ENCODE measurements at regions not wholly inside any gene's neighbourhood (a gene's known extent, or its start where the extent isn't known, plus 50 kb on each side); places are given as distances from the start of the nearest gene placed in this dataset.

- Histone ChIP-seq H3K9me3 (ENCODE audit: insufficient read depth, low read length, severe bottlenecking) (no peaks in the 10 kb centered on the region), H3K79me2 (ENCODE audit: insufficient read depth, low read length) (no peaks in the 10 kb centered on the region), H3K9ac (ENCODE audit: low read depth, low read length) (no peak overlapping the region), H3K36me3 (ENCODE audit: insufficient read depth, low read length) (no peaks in the 10 kb centered on the region), H3K4me3 (ENCODE audit: low read depth in 1 of 2, low read length in 2 of 2) (no peak overlapping the region), H3K4me1 (ENCODE audit: insufficient read depth, low read length) (no peaks in the 10 kb centered on the region), H2AFZ (ENCODE audit: low read depth, low read length) (no peak overlapping the region), H4K20me1 (ENCODE audit: insufficient read depth, low read length) (no peaks in the 10 kb centered on the region), H3K27ac (ENCODE audit: low read length) (no peak overlapping the region), H3K4me2 (ENCODE audit: insufficient read depth, low read length) (no peak overlapping the region), H3K27me3 (ENCODE audit: insufficient read depth, low read length, poor library complexity) (peaks cover 28% of the 10 kb centered on the region)
- ATAC-seq (ENCODE audit: insufficient read depth, low read depth), result no peak
- TF ChIP-seq CTCF (IDR thresholded peaks at IDR 0.05; ENCODE audit: borderline replicate concordance, extremely low read depth, low read length, poor library complexity, severe bottlenecking) (no peak), EZH2 (IDR thresholded peaks at IDR 0.05; ENCODE audit: borderline replicate concordance, low read depth, low read length, severe bottlenecking) (no peak)
- no peak for DNase-seq
These were observed 68.8 kb upstream of the USP47 start for GRCh38 chr11:11772865-11773515.

- no peak overlapping the region for H3K27ac ChIP-seq (ENCODE audit: low read length)
- H4K20me1 ChIP-seq (ENCODE audit: insufficient read depth, low read length), result no peaks in the 10 kb centered on the region
- H3K9me3 ChIP-seq (ENCODE audit: insufficient read depth, low read length, severe bottlenecking), result no peaks in the 10 kb centered on the region
- no peak overlapping the region for H2AFZ ChIP-seq (ENCODE audit: low read depth, low read length)
- no peaks in the 10 kb centered on the region for H3K36me3 ChIP-seq (ENCODE audit: insufficient read depth, low read length)
- H3K4me1 ChIP-seq (ENCODE audit: insufficient read depth, low read length), result no peaks in the 10 kb centered on the region
- no peaks in the 10 kb centered on the region for H3K79me2 ChIP-seq (ENCODE audit: insufficient read depth, low read length)
- no peak for DNase-seq
- TF ChIP-seq CTCF (IDR thresholded peaks at IDR 0.05; ENCODE audit: borderline replicate concordance, extremely low read depth, low read length, poor library complexity, severe bottlenecking), result no peak
- no peak for ATAC-seq (ENCODE audit: insufficient read depth, low read depth)
- H3K4me3 ChIP-seq (ENCODE audit: low read depth in 1 of 2, low read length in 2 of 2), result no peak overlapping the region
- H3K27me3 ChIP-seq (ENCODE audit: insufficient read depth, low read length, poor library complexity), result peaks cover 15% of the 10 kb centered on the region
- no peak overlapping the region for H3K4me2 ChIP-seq (ENCODE audit: insufficient read depth, low read length)
- no peak overlapping the region for H3K9ac ChIP-seq (ENCODE audit: low read depth, low read length)
These were observed 70.8 kb upstream of the USP47 start for GRCh38 chr11:11770921-11771486.

- DNase-seq (no peak), ATAC-seq (ENCODE audit: insufficient read depth, low read depth) (no peak)
- H3K36me3 ChIP-seq (ENCODE audit: insufficient read depth, low read length), result no peaks in the 10 kb centered on the region
- no peak overlapping the region for H3K4me2 ChIP-seq (ENCODE audit: insufficient read depth, low read length)
- H3K27me3 ChIP-seq (ENCODE audit: insufficient read depth, low read length, poor library complexity), result peaks cover 15% of the 10 kb centered on the region
- H3K9ac ChIP-seq (ENCODE audit: low read depth, low read length), result no peak overlapping the region
- H2AFZ ChIP-seq (ENCODE audit: low read depth, low read length), result no peak overlapping the region
- no peak overlapping the region for H3K27ac ChIP-seq (ENCODE audit: low read length)
- no peak for TF ChIP-seq CTCF (IDR thresholded peaks at IDR 0.05; ENCODE audit: borderline replicate concordance, extremely low read depth, low read length, poor library complexity, severe bottlenecking)
- no peak for TF ChIP-seq EZH2 (IDR thresholded peaks at IDR 0.05; ENCODE audit: borderline replicate concordance, low read depth, low read length, severe bottlenecking)
- H3K4me1 ChIP-seq (ENCODE audit: insufficient read depth, low read length), result no peaks in the 10 kb centered on the region
- H3K9me3 ChIP-seq (ENCODE audit: insufficient read depth, low read length, severe bottlenecking), result no peaks in the 10 kb centered on the region
- H4K20me1 ChIP-seq (ENCODE audit: insufficient read depth, low read length), result no peaks in the 10 kb centered on the region
- no peak overlapping the region for H3K4me3 ChIP-seq (ENCODE audit: low read depth in 1 of 2, low read length in 2 of 2)
- H3K79me2 ChIP-seq (ENCODE audit: insufficient read depth, low read length), result no peaks in the 10 kb centered on the region
These were observed 71.5 kb upstream of the USP47 start for GRCh38 chr11:11770296-11770695.

Measured in DND-41 (cell line).